ENCODE measurements at regions not wholly inside any gene's neighbourhood (a gene's known extent, or its start where the extent isn't known, plus 50 kb on each side); places are given as distances from the start of the nearest gene placed in this dataset.

GRCh38 chr6:91055959-91056358 lies 469.1 kb upstream of the MAP3K7 start:
- no peak overlapping the region for H2AFZ ChIP-seq (ENCODE audit: control insufficient read depth, low read depth, low read length)
- 0% methylated on average over 1 of the region's 1 CpG for WGBS (ENCODE audit: insufficient coverage, insufficient replicate concordance, low lambda C conversion rate, missing lambda C conversion rate)
- TF ChIP-seq, protein P1, sequence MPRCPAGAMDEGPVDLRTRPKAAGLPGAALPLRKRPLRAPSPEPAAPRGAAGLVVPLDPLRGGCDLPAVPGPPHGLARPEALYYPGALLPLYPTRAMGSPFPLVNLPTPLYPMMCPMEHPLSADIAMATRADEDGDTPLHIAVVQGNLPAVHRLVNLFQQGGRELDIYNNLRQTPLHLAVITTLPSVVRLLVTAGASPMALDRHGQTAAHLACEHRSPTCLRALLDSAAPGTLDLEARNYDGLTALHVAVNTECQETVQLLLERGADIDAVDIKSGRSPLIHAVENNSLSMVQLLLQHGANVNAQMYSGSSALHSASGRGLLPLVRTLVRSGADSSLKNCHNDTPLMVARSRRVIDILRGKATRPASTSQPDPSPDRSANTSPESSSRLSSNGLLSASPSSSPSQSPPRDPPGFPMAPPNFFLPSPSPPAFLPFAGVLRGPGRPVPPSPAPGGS (IDR thresholded peaks at IDR 0.05; ENCODE audit: borderline replicate concordance, insufficient read depth, low read depth, low read length, poor library complexity, severe bottlenecking), result no peak
- TF ChIP-seq PML (IDR thresholded peaks at IDR 0.05; ENCODE audit: low read length), result no peak
- no peak for TF ChIP-seq TBL1XR1 (IDR thresholded peaks at IDR 0.05; ENCODE audit: low read depth, low read length)
- no peak for TF ChIP-seq NR2C2 (IDR thresholded peaks at IDR 0.05; ENCODE audit: borderline replicate concordance, control insufficient read depth, insufficient read length, low read depth)
- TF ChIP-seq CREM (IDR thresholded peaks at IDR 0.05; ENCODE audit: low read depth), result no peak
- no peak for TF ChIP-seq MYC (IDR thresholded peaks at IDR 0.05; ENCODE audit: insufficient read depth, insufficient read length, insufficient replicate concordance, low read length, severe bottlenecking)
- TF ChIP-seq NR2C1 (IDR thresholded peaks at IDR 0.05), result no peak
- TF ChIP-seq MTA2 (IDR thresholded peaks at IDR 0.05; ENCODE audit: low read depth), result no peak
- TF ChIP-seq RB1 (IDR thresholded peaks at IDR 0.05; ENCODE audit: borderline replicate concordance), result no peak
- TF ChIP-seq BCLAF1 (IDR thresholded peaks at IDR 0.05), result no peak
- TF ChIP-seq POLR2A (IDR thresholded peaks at IDR 0.05; ENCODE audit: low read depth, low read length), result no peak
- TF ChIP-seq RAD21 (IDR thresholded peaks at IDR 0.05; ENCODE audit: insufficient read depth, low read depth, low read length), result no peak
- no peak for TF ChIP-seq POLR2AphosphoS2 (IDR thresholded peaks at IDR 0.05; ENCODE audit: low read depth, low read length)
- TF ChIP-seq ZNF207 (IDR thresholded peaks at IDR 0.05; ENCODE audit: borderline replicate concordance), result no peak
- TF ChIP-seq TAF1 (IDR thresholded peaks at IDR 0.05; ENCODE audit: borderline replicate concordance, low read depth, low read length), result no peak
- no peak for TF ChIP-seq KAT2A (conservative IDR thresholded peaks at IDR 0.05; ENCODE audit: control insufficient read depth, low read depth, low read length)
- no peak for TF ChIP-seq SMAD5 (IDR thresholded peaks at IDR 0.05; ENCODE audit: low read depth)
- no peaks in the 10 kb centered on the region for H3K79me2 ChIP-seq (ENCODE audit: control insufficient read depth, insufficient read depth, low read length)
- no peak overlapping the region for H3K4me3 ChIP-seq
- FAIRE-seq (no peak), ATAC-seq (no peak), DNase-seq (ENCODE audit: low read depth, low spot score) (no peak)
- H3K4me1 ChIP-seq (ENCODE audit: control insufficient read depth, insufficient read depth, low read length), result no peaks in the 10 kb centered on the region
- no peak overlapping the region for H3K4me2 ChIP-seq (ENCODE audit: control insufficient read depth, insufficient read depth)
- no peak overlapping the region for H3K9ac ChIP-seq (ENCODE audit: control insufficient read depth, insufficient read depth, low read length)
- H3K27me3 ChIP-seq (replicated peaks in 1 of 2; ENCODE audit: control insufficient read depth in 2 of 2, insufficient read depth in 2 of 2, low read length in 1 of 2), result no peaks in the 10 kb centered on the region
- intact Hi-C loops (cut with micrococcal nuclease; ENCODE audit: unreplicated experiment), result no loop called here
- no peak overlapping the region for H3K27ac ChIP-seq (ENCODE audit: control insufficient read depth, insufficient read depth)
- no TSS peak for BruUV-seq (replicated peaks)
- ChIA-PET CTCF (interaction anchor here (0.6 kb wide), 1 partner anchor 33 kb away, joined by 3 read pairs; no protein-coding TSS in a partner anchor), SMC1A (ENCODE audit: uncharacterized antibody, unreplicated experiment) (interaction anchor here (1.3 kb wide), 1 partner anchor 16 kb away, joined by 5 read pairs; no protein-coding TSS in a partner anchor), RAD21 (ENCODE audit: unreplicated experiment) (no interaction called here), POLR2A (no interaction called here)
- in situ Hi-C loops (cut with MboI), result no loop called here
- H4K20me1 ChIP-seq (ENCODE audit: control insufficient read depth, insufficient read depth), result no peaks in the 10 kb centered on the region
- H3K9me3 ChIP-seq (replicated peaks; ENCODE audit: control insufficient read depth, insufficient read depth, low read length), result no peaks in the 10 kb centered on the region
- H3K36me3 ChIP-seq (ENCODE audit: control insufficient read depth in 2 of 2, insufficient read depth in 2 of 2, low read length in 1 of 2), result no peaks in the 10 kb centered on the region

Data from GM12878 (cell line).